DOHH2 (cell line): ENCODE measurements at regions not wholly inside any gene's neighbourhood (a gene's known extent, or its start where the extent isn't known, plus 50 kb on each side); places are given as distances from the start of the nearest gene placed in this dataset.

Experiments used
- H3F3A ChIP-seq: fragments of 200-600 bp; sonication (generic), shearing (Covaris generic); 2 replicates; pipeline ENCODE4 v1.6.0; 2016; ENCODE audit warnings: antibody characterized with exemption, mild to moderate bottlenecking; ENCODE audit not compliant: control insufficient read depth, insufficient read depth
- H3K27ac ChIP-seq: fragments of 200-600 bp; sonication (generic); 2 replicates; pipeline ENCODE4 v1.5.1; 2014; ENCODE audit warnings: low read depth, mild to moderate bottlenecking, low read length, moderate library complexity
- H3K27me3 ChIP-seq: fragments of 200-600 bp; sonication (generic); 2 replicates; pipeline ENCODE4 v1.6.1; 2014; ENCODE audit warnings: mild to moderate bottlenecking, low read length, mixed read lengths; ENCODE audit not compliant: control insufficient read depth
- H3K36me3 ChIP-seq: fragments of 200-600 bp; sonication (generic); 2 replicates; pipeline ENCODE4 v1.6.1; 2014; ENCODE audit warnings: mild to moderate bottlenecking, low read length, moderate library complexity, mixed read lengths; ENCODE audit not compliant: control insufficient read depth
- H3K4me1 ChIP-seq: fragments of 200-600 bp; sonication (generic); 2 replicates; pipeline ENCODE4 v1.6.1; 2014; ENCODE audit warnings: mild to moderate bottlenecking, low read length, mixed read lengths; ENCODE audit not compliant: control insufficient read depth
- H3K4me2 ChIP-seq: fragments of 200-600 bp; sonication (generic); 2 replicates; pipeline ENCODE4 v1.6.0; 2014; ENCODE audit warnings: mild to moderate bottlenecking, low read length, moderate library complexity
- H3K4me3 ChIP-seq: fragments of 200-600 bp; sonication (generic); 2 replicates; pipeline ENCODE4 v1.5.1; 2014; ENCODE audit warnings: mild to moderate bottlenecking, low read length, mixed read lengths
- H3K79me2 ChIP-seq: fragments of 200-600 bp; sonication (generic); 2 replicates; pipeline ENCODE4 v1.6.1; 2014; ENCODE audit warnings: mild to moderate bottlenecking, low read length, mixed read lengths; ENCODE audit not compliant: control insufficient read depth
- H3K9me2 ChIP-seq: fragments of 200-600 bp; sonication (generic); replicated peaks from 2 replicates; pipeline ENCODE4 v1.6.1; 2014; ENCODE audit warnings: mild to moderate bottlenecking, low read length, mixed read lengths; ENCODE audit not compliant: control insufficient read depth
- H3K9me3 ChIP-seq: fragments of 200-600 bp; sonication (generic); 2 replicates; pipeline ENCODE4 v1.6.1; 2014; ENCODE audit warnings: antibody characterized with exemption, low read length, mixed read lengths; ENCODE audit not compliant: control insufficient read depth, insufficient read depth
- H4K20me1 ChIP-seq: fragments of 200-600 bp; sonication (generic); 2 replicates; pipeline ENCODE4 v1.6.0; 2014; ENCODE audit warnings: low read depth, mild to moderate bottlenecking, antibody characterized with exemption, low read length, moderate library complexity; ENCODE audit not compliant: control insufficient read depth, insufficient read depth
- CTCF ChIP-seq: fragments of 200-600 bp; sonication (generic); IDR thresholded peaks from one replicate; pipeline ENCODE4 v1.5.1; 2014; ENCODE audit warnings: antibody characterized with exemption, mild to moderate bottlenecking, low read depth, low read length; ENCODE audit not compliant: poor library complexity, severe bottlenecking
- EZH2phosphoT487 ChIP-seq: fragments of 200-600 bp; sonication (generic); IDR thresholded peaks from 2 replicates; pipeline ENCODE4 v1.6.1; 2017; ENCODE audit warnings: borderline replicate concordance, mild to moderate bottlenecking, antibody characterized with exemption, low read length, moderate library complexity, mixed read lengths

GRCh38 chrY:7141477-7141876 is 229.9 kb upstream of the AMELY start:
- Histone ChIP-seq H3K79me2 (no peaks in the 10 kb centered on the region), H3K9me2 (no peaks in the 10 kb centered on the region), H4K20me1 (no peaks in the 10 kb centered on the region), H3K27ac (no peak overlapping the region), H3K4me1 (no peaks in the 10 kb centered on the region), H3K36me3 (no peaks in the 10 kb centered on the region), H3F3A (no peaks in the 10 kb centered on the region), H3K27me3 (no peaks in the 10 kb centered on the region), H3K9me3 (no peaks in the 10 kb centered on the region), H3K4me3 (no peak overlapping the region), H3K4me2 (no peak overlapping the region)
- TF ChIP-seq CTCF (no peak), EZH2phosphoT487 (no peak)
